ENCODE measurements at regions not wholly inside any gene's neighbourhood (a gene's known extent, or its start where the extent isn't known, plus 50 kb on each side); places are given as distances from the start of the nearest gene placed in this dataset.

DNA sequence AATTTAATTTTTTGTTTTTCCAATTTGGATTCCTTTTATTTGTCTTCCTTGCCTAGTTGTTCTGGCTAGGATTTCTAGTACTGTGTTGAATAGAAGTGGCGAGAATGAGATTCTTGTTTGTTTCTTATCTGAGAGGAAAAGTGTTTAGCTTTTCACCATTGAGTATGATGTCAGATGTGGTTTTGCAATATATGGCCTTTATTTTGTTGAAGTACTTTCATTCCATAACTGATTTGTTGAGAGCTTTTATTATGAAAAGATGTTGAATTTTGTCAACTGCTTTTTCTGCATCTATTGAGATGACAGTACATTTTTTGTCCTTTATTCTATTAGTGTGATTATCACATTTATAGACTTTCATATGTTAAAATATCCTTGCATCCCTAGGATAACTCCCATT lies 462.0 kb downstream of the CCDC91 start:
- intact Hi-C loops (cut with micrococcal nuclease; ENCODE audit: unreplicated experiment): no loop called here
- RAD21 ChIA-PET (ENCODE audit: unreplicated experiment): no interaction called here
- no peak overlapping the region for H3K4me2 ChIP-seq (ENCODE audit: control insufficient read depth, insufficient read depth)
- no peak overlapping the region for H3K9ac ChIP-seq (ENCODE audit: control insufficient read depth, insufficient read depth, low read length)
- H3K4me1 ChIP-seq (ENCODE audit: control insufficient read depth, insufficient read depth, low read length): no peaks in the 10 kb centered on the region
- H2AFZ ChIP-seq (ENCODE audit: control insufficient read depth, low read depth, low read length): no peak overlapping the region
- TF ChIP-seq HCFC1 (IDR thresholded peaks at IDR 0.05; ENCODE audit: low read length) (no peak), ZZZ3 (IDR thresholded peaks at IDR 0.05; ENCODE audit: control insufficient read depth, insufficient read length, low read depth) (no peak), ZNF217 (IDR thresholded peaks at IDR 0.05) (no peak), STAT3 (IDR thresholded peaks at IDR 0.05; ENCODE audit: low read depth, low read length) (no peak), GATAD2B (conservative IDR thresholded peaks at IDR 0.05; ENCODE audit: low read depth) (no peak), ZSCAN29 (IDR thresholded peaks at IDR 0.05) (no peak), TAF1 (IDR thresholded peaks at IDR 0.05; ENCODE audit: borderline replicate concordance, low read depth, low read length) (no peak), RFX5 (IDR thresholded peaks at IDR 0.05; ENCODE audit: low read depth, low read length) (no peak), KLF5 (IDR thresholded peaks at IDR 0.05; ENCODE audit: partially characterized antibody) (no peak), ZNF384 (IDR thresholded peaks at IDR 0.05; ENCODE audit: borderline replicate concordance, low read depth, low read length) (no peak)
- TF ChIP-seq, protein P1, sequence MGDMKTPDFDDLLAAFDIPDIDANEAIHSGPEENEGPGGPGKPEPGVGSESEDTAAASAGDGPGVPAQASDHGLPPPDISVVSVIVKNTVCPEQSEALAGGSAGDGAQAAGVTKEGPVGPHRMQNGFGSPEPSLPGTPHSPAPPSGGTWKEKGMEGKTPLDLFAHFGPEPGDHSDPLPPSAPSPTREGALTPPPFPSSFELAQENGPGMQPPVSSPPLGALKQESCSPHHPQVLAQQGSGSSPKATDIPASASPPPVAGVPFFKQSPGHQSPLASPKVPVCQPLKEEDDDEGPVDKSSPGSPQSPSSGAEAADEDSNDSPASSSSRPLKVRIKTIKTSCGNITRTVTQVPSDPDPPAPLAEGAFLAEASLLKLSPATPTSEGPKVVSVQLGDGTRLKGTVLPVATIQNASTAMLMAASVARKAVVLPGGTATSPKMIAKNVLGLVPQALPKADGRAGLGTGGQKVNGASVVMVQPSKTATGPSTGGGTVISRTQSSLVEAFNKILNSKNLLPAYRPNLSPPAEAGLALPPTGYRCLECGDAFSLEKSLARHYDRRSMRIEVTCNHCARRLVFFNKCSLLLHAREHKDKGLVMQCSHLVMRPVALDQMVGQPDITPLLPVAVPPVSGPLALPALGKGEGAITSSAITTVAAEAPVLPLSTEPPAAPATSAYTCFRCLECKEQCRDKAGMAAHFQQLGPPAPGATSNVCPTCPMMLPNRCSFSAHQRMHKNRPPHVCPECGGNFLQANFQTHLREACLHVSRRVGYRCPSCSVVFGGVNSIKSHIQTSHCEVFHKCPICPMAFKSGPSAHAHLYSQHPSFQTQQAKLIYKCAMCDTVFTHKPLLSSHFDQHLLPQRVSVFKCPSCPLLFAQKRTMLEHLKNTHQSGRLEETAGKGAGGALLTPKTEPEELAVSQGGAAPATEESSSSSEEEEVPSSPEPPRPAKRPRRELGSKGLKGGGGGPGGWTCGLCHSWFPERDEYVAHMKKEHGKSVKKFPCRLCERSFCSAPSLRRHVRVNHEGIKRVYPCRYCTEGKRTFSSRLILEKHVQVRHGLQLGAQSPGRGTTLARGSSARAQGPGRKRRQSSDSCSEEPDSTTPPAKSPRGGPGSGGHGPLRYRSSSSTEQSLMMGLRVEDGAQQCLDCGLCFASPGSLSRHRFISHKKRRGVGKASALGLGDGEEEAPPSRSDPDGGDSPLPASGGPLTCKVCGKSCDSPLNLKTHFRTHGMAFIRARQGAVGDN (IDR thresholded peaks at IDR 0.05): no peak
- no peak for FAIRE-seq
- H4K20me1 ChIP-seq (ENCODE audit: control insufficient read depth, insufficient read depth): no peaks in the 10 kb centered on the region
- BruUV-seq (replicated peaks): no TSS peak
- POLR2A ChIA-PET: no interaction called here
- in situ Hi-C loops (cut with MboI): no loop called here
- ATAC-seq: no peak
- SMC1A ChIA-PET (ENCODE audit: uncharacterized antibody, unreplicated experiment): no interaction called here
- H3K27me3 ChIP-seq (replicated peaks in 1 of 2; ENCODE audit: control insufficient read depth in 2 of 2, insufficient read depth in 2 of 2, low read length in 1 of 2): no peaks in the 10 kb centered on the region
- H3K79me2 ChIP-seq (ENCODE audit: control insufficient read depth, insufficient read depth, low read length): no peaks in the 10 kb centered on the region
- H3K27ac ChIP-seq (ENCODE audit: control insufficient read depth, insufficient read depth): no peak overlapping the region
- WGBS (ENCODE audit: insufficient coverage, insufficient replicate concordance, low lambda C conversion rate, missing lambda C conversion rate): 0% methylated on average over 1 of the region's 1 CpG
- DNase-seq (ENCODE audit: low read depth, low spot score): no peak
- no peaks in the 10 kb centered on the region for H3K9me3 ChIP-seq (replicated peaks; ENCODE audit: control insufficient read depth, insufficient read depth, low read length)
- H3K4me3 ChIP-seq: no peak overlapping the region
- CTCF ChIA-PET: no interaction called here
- H3K36me3 ChIP-seq (ENCODE audit: control insufficient read depth in 2 of 2, insufficient read depth in 2 of 2, low read length in 1 of 2): no peaks in the 10 kb centered on the region
